ENCODE measurements at regions not wholly inside any gene's neighbourhood (a gene's known extent, or its start where the extent isn't known, plus 50 kb on each side); places are given as distances from the start of the nearest gene placed in this dataset.

DNA sequence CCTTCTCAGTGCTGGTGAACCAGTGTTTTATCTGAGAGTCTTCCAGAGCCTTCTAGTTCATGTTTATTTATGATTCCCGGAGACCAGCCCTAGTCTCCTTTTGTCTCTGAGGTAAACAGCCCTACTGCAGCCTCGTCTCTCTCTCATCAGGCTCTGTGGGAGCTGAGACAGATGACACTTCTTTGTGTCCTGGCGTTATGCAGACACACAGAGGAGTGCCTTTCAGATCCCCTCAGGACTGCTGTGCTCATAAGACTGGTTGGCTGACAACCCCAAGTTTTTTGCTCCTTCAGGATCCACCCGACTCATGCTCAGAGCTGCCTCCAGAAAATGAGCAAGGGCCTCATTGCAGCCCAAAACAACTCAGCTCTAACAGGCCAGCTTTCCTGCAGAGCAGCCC is 523.8 kb upstream of the SPHKAP start:
- no peak overlapping the region for H3K27ac ChIP-seq
- TF ChIP-seq CTCF (conservative IDR thresholded peaks at IDR 0.05): no peak
- TF ChIP-seq ZFX (IDR thresholded peaks at IDR 0.05): no peak

- no peak overlapping the region for H3K27ac ChIP-seq
- TF ChIP-seq CTCF (conservative IDR thresholded peaks at IDR 0.05) (no peak), ZFX (IDR thresholded peaks at IDR 0.05) (no peak)
These were observed 521.7 kb upstream of the SPHKAP start for GRCh38 chr2:228703152-228703551.

DNA sequence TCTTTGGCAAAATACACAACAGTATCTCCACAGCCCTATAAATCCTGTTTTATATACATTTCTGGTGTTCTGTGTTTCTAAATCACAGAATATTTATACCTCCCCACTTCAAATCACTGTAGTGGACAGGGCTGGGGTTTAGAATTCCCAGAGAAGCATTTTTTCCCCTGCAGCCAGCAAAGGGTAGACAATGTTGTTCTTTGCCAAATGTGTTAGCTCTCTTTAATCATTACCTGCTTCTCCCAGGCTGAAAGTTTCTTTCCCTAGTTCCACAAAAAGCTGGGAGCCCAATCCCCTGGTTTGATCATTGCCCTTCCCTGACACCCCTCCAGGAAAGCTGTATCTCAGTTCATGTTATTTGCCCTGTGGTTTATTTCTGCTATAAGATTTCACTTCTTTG is 520.0 kb upstream of the SPHKAP start:
- no peak overlapping the region for H3K27ac ChIP-seq
- TF ChIP-seq CTCF (conservative IDR thresholded peaks at IDR 0.05): no peak
- no peak for TF ChIP-seq ZFX (IDR thresholded peaks at IDR 0.05)

DNA sequence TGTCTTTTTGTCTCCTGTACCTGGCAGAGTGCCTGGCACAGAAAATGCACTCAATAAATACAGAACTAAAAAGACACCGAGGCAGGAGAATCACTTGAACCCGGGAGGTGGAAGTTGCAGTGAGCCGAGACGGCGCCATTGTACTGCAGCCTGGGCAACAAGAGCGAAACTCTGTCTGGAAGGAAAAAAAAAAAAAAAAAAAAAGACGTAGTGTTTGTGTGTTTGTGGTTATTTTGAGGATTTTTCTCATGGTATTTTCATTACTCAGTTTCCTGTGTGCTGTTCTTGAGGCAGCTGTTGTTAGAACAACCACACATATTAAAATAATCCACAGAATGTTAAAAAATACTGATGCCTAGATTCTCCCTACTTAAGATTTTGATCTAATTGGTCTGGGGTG is 519.2 kb upstream of the SPHKAP start:
- H3K27ac ChIP-seq: no peak overlapping the region
- TF ChIP-seq CTCF (conservative IDR thresholded peaks at IDR 0.05): no peak
- no peak for TF ChIP-seq ZFX (IDR thresholded peaks at IDR 0.05)

GRCh38 chr2:228699888-228700287 is 518.4 kb upstream of the SPHKAP start:
- TF ChIP-seq ZFX (IDR thresholded peaks at IDR 0.05): no peak
- no peak for TF ChIP-seq CTCF (conservative IDR thresholded peaks at IDR 0.05)
- H3K27ac ChIP-seq: no peak overlapping the region

DNA sequence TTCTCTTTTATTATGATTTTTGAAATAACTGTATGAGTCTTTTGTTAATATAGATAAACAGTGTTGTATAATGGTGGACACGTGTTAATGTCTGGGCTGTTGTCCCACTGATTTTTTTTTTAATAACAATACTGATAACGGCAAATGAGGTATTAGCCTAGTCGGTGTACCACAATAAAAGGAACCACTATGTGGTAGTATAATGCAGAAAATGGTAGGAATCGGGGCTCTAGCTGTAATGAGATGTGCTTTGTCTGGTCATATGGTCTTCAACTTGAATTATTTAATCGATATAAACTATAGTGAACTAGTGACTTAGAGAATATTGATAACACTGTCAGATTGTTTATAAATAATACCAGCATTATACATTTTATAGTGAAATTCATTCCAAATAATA is 517.9 kb upstream of the SPHKAP start:
- TF ChIP-seq CTCF (conservative IDR thresholded peaks at IDR 0.05): no peak
- TF ChIP-seq ZFX (IDR thresholded peaks at IDR 0.05): no peak

DNA sequence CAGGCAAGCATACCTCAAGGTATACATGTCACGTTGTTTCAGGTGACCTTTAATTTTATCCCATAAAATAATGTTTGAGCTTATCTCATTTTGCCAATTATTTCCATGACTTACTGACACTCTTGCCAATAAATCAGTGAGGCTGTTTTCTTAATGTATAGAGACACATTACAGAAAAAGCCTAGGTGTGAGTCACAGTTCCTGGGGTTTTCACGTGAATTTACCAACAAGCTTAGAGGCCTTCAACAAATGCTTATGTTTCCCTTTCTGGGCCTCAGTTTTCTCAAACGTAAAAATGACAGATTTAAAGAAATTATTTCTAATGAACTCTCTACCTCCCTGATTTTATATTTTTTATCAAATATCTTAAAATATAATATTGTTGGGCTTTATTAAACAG is 517.5 kb upstream of the SPHKAP start:
- TF ChIP-seq ZFX (IDR thresholded peaks at IDR 0.05): no peak
- no peak for TF ChIP-seq CTCF (conservative IDR thresholded peaks at IDR 0.05)
- H3K27ac ChIP-seq: no peak overlapping the region

More for the DNA sequence above, 517.9 kb upstream of the SPHKAP start:
- no peak overlapping the region for H3K27ac ChIP-seq

Measured in C4-2B (cell line).